Naive thymus-derived CD4-positive, alpha-beta T cell (primary cell): ENCODE measurements at regions not wholly inside any gene's neighbourhood (a gene's known extent, or its start where the extent isn't known, plus 50 kb on each side); places are given as distances from the start of the nearest gene placed in this dataset.

Experiments
- ATAC-seq: fragments of 150-1000 bp; cut with Tn5 transposase; 2 replicates; pipeline ENCODE4 v1.10.0; 2021; ENCODE audit warnings: mild to moderate bottlenecking, moderate library complexity
- CTCF ChIA-PET: fragments of 350-600 bp; sonication (Branson Sonifier 250); formaldehyde crosslinking; loops from one replicate; lab custom pipeline; 2021; ENCODE audit warnings: antibody characterized with exemption; lab: Charles Lee
- POLR2A ChIA-PET: fragments of 350-600 bp; sonication (Branson Sonifier 250); formaldehyde crosslinking; loops from one replicate; lab custom pipeline; 2021; ENCODE audit warnings: antibody characterized with exemption, inconsistent platforms; lab: Charles Lee
- DNase-seq, 9 donors: peaks; one replicate each; pipeline versions ENCODE4 v3.0.0 to v3.0.0-alpha.2; 2020 to 2022; ENCODE audit warnings: mixed read lengths in 1 of 9
- H3K27ac ChIP-seq: one replicate; pipeline ENCODE4 v1.7.0; 2013; ENCODE audit warnings: mild to moderate bottlenecking, low read depth, low read length, moderate library complexity
- H3K27me3 ChIP-seq, 2 donors: one replicate each; pipeline ENCODE4 v1.7.0; 2013; ENCODE audit warnings: low read length in 2 of 2, mild to moderate bottlenecking in 2 of 2, moderate library complexity in 2 of 2; ENCODE audit not compliant: control insufficient read depth in 2 of 2, insufficient read depth in 2 of 2
- H3K36me3 ChIP-seq, 3 experiments: 1 replicate in 2 of 3; 2 replicates in 1 of 3; pipeline ENCODE4 v1.7.0; 2013; ENCODE audit warnings: low read length in 3 of 3, mild to moderate bottlenecking in 3 of 3, moderate library complexity in 1 of 3; ENCODE audit not compliant: insufficient read depth in 3 of 3, control insufficient read depth in 2 of 3
- H3K4me1 ChIP-seq, 2 donors: one replicate each; pipeline ENCODE4 v1.7.0; 2013; ENCODE audit warnings: low read length in 2 of 2, mild to moderate bottlenecking in 2 of 2, moderate library complexity in 1 of 2; ENCODE audit not compliant: control insufficient read depth in 2 of 2, insufficient read depth in 2 of 2
- H3K4me3 ChIP-seq: 2 replicates; pipeline ENCODE4 v1.7.0; 2013; ENCODE audit warnings: mild to moderate bottlenecking, low read length
- H3K9me3 ChIP-seq, 3 experiments: 1 replicate in 2 of 3; 2 replicates in 1 of 3; pipeline ENCODE4 v1.7.0; 2013; ENCODE audit warnings: low read length in 3 of 3; ENCODE audit not compliant: control insufficient read depth in 2 of 3
- H3K27ac Mint-ChIP-seq, 9 donors: one replicate each; pipeline ENCODE4 v1.8.0; 2020 to 2022; ENCODE audit warnings: mixed read lengths in 9 of 9, mild to moderate bottlenecking in 8 of 9, moderate library complexity in 5 of 9, inconsistent platforms in 2 of 9
- H3K27me3 Mint-ChIP-seq, 5 donors: one replicate each; pipeline ENCODE4 v1.8.0; 2021 to 2022; ENCODE audit warnings: mixed read lengths in 5 of 5, mild to moderate bottlenecking in 1 of 5
- H3K36me3 Mint-ChIP-seq, 5 donors: one replicate each; pipeline ENCODE4 v1.8.0; 2020 to 2022; ENCODE audit warnings: mixed read lengths in 5 of 5, mild to moderate bottlenecking in 3 of 5, inconsistent platforms in 1 of 5
- H3K4me1 Mint-ChIP-seq, 7 donors: one replicate each; pipeline ENCODE4 v1.8.0; 2020 to 2022; ENCODE audit warnings: mixed read lengths in 7 of 7, mild to moderate bottlenecking in 3 of 7, inconsistent platforms in 1 of 7
- H3K4me3 Mint-ChIP-seq, 10 donors: one replicate each; pipeline ENCODE4 v1.8.0; 2020 to 2022; ENCODE audit warnings: mild to moderate bottlenecking in 10 of 10, mixed read lengths in 10 of 10, moderate library complexity in 6 of 10, inconsistent platforms in 2 of 10
- H3K9me3 Mint-ChIP-seq, 11 donors: one replicate each; pipeline ENCODE4 v1.8.0; 2020 to 2022; ENCODE audit warnings: mixed read lengths in 11 of 11, mild to moderate bottlenecking in 4 of 11, inconsistent platforms in 1 of 11, moderate library complexity in 1 of 11
- intact Hi-C, 2 donors: fragments of 100-400 bp; cut with micrococcal nuclease; formaldehyde crosslinking; loops; one replicate each; pipeline ENCODE4 v1.15.1; 2023

DNA sequence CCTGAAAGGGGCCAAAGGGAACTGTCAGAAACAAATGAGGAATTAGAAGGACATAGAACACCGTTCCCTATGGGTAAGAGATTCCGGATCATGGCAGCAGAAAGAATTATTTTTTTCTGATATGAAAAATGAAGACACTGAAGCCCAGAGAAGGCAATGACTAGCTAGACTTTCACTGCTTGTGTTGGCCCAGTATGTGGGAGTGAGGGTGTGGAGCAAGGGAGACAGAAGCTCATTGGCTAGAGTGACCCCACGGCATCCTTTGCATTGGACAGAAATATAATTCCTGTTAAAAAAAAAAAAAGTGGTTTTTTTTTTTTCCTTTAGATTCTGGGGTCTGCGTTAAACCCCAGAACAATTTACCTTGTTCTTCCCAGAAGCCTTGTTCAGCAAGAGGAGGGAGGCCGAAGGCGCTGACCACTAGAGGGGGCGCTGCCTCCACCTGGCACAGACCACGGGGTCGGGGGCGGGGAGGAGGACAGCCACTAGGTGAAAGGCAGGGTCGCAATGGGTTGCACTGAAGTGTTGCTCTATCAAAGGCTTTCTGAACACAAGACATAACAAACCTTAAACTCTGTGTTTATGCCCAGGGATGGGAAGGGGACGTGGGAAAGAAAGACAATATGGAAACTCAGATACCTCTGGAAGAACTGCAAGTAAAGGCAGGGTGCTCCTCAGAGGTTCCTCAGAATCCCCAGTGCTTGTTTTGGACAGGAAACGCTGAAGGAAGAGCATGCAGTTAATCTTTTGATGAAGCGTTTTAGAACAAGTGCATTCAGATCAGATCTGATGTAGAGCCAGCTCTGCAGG lies 156.8 kb downstream of the KCNA5 start:
- Histone ChIP-seq H3K27me3 (no peaks in the 10 kb centered on the region), H3K27ac (no peak overlapping the region), H3K36me3 (no peaks in the 10 kb centered on the region), H3K9me3 (no peaks in the 10 kb centered on the region), H3K4me3 (no peak overlapping the region), H3K4me1 (no peaks in the 10 kb centered on the region)
- no peak overlapping the region for H3K27ac Mint-ChIP-seq
- CTCF ChIA-PET, result no interaction called here
- DNase-seq, result peak in 1 of 9 donors; percentile 27
- H3K36me3 Mint-ChIP-seq, result no peaks in the 10 kb centered on the region
- no peak overlapping the region for H3K4me3 Mint-ChIP-seq
- H3K9me3 Mint-ChIP-seq, result peaks cover 0 to 4% (median 1%) of the 10 kb centered on the region in 11 donors
- peaks cover 0 to 5% (median 0%) of the 10 kb centered on the region in 7 donors for H3K4me1 Mint-ChIP-seq
- no peak for ATAC-seq
- peaks cover 8 to 49% (median 29%) of the 10 kb centered on the region in 5 donors for H3K27me3 Mint-ChIP-seq
- intact Hi-C loops, result no loop called here
- POLR2A ChIA-PET, result no interaction called here

DNA sequence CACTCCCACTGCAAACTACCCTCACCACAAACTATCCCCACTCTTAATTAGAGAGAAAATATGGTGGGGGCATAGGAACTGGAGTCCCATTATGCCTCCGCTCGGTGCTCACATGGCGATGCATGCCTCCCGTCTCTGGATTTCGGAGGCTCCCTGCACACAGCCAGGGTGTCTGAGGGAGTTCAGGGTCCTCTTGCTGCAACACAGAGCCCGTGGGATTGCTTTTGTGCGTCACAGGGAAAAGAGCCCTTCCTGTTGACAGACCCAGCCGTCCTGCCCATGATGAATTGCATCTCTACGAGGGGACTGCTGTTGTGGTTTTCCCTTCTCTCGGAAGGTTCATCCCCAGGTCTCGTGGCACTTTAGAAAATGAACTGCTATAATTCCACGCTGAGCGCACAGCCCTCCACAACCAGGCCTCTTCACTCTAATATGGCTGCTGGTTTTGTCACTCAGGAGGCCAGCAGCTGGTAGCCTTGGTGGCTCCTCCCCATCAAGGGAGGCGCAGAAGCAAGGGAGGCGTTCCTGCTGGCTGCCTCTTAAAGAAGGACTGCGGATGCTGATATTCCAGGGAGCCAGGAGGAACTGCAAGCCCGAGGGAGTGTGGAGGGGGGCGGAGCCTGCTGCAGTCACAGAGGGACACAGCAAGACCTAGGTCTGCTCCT lies 158.0 kb downstream of the KCNA5 start:
- ChIA-PET POLR2A (no interaction called here), CTCF (no interaction called here)
- intact Hi-C loops, result no loop called here
- H3K27me3 Mint-ChIP-seq, result peaks cover 8 to 46% (median 31%) of the 10 kb centered on the region in 5 donors
- Histone ChIP-seq H3K9me3 (no peaks in the 10 kb centered on the region), H3K4me3 (no peak overlapping the region), H3K27ac (no peak overlapping the region), H3K36me3 (no peaks in the 10 kb centered on the region), H3K4me1 (no peaks in the 10 kb centered on the region), H3K27me3 (no peaks in the 10 kb centered on the region)
- no peak for DNase-seq
- H3K4me3 Mint-ChIP-seq, result no peak overlapping the region
- H3K27ac Mint-ChIP-seq, result no peak overlapping the region
- peaks cover 0 to 5% (median 0%) of the 10 kb centered on the region in 7 donors for H3K4me1 Mint-ChIP-seq
- H3K36me3 Mint-ChIP-seq, result no peaks in the 10 kb centered on the region
- H3K9me3 Mint-ChIP-seq, result peaks cover 0 to 5% (median 0%) of the 10 kb centered on the region in 11 donors
- no peak for ATAC-seq

DNA sequence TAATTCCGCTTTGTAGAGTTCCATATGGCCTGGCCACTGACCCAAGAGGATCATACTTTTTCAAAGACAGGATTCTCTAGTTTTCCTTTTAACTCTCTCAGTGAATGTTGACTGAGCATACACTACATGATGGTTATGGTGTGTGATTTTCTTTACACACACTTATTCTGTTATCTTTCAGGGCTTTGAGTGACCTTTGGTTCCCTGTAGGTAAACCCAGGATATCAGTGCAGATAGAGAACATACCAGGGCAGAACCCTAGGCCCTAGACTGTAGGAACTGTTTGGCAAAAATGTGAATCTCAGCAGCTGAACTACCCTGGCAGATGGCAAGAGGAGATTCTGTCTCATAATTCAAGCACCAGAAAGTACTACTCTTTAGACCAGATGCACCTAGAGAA lies 159.6 kb downstream of the KCNA5 start:
- CTCF ChIA-PET, result no interaction called here

DNA sequence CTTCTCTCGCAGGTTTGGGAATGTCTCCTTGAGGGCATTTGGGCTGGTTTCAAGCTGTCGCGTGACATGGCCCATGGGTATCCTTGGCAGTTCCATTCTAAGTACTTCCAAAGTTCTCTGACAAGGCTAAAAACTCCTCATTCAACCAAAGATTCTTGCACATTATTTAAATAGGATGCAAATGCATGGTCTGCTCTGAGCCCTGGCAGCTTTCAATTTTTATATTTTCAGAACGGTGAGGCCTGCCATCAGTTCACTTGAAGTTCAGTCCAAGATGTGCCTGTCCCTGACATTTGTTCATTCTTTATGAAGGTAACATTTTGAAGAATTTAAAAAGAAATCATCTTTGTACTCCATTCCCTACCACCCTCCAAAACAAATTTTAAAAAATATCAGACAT lies 160.0 kb downstream of the KCNA5 start:
- H3K4me3 Mint-ChIP-seq, result no peak overlapping the region
- no peak overlapping the region for H3K27ac Mint-ChIP-seq
- H3K36me3 Mint-ChIP-seq, result no peaks in the 10 kb centered on the region
- ChIA-PET CTCF (no interaction called here), POLR2A (no interaction called here)
- ATAC-seq, result no peak
- Histone ChIP-seq H3K27ac (no peak overlapping the region), H3K4me3 (no peak overlapping the region), H3K9me3 (no peaks in the 10 kb centered on the region), H3K36me3 (no peaks in the 10 kb centered on the region), H3K27me3 (no peaks in the 10 kb centered on the region), H3K4me1 (no peaks in the 10 kb centered on the region)
- no peak for DNase-seq
- peaks cover 5 to 41% (median 27%) of the 10 kb centered on the region in 5 donors for H3K27me3 Mint-ChIP-seq
- peaks cover 0 to 5% (median 0%) of the 10 kb centered on the region in 11 donors for H3K9me3 Mint-ChIP-seq
- intact Hi-C loops, result no loop called here
- peaks cover 0 to 5% (median 0%) of the 10 kb centered on the region in 7 donors for H3K4me1 Mint-ChIP-seq

More for the DNA sequence above, 159.6 kb downstream of the KCNA5 start:
- Mint-ChIP-seq H3K4me3 (no peak overlapping the region), H3K36me3 (no peaks in the 10 kb centered on the region), H3K4me1 (peaks cover 0 to 5% (median 0%) of the 10 kb centered on the region in 7 donors), H3K27me3 (peaks cover 5 to 45% (median 27%) of the 10 kb centered on the region in 5 donors), H3K27ac (no peak overlapping the region), H3K9me3 (peaks cover 0 to 5% (median 0%) of the 10 kb centered on the region in 11 donors)
- Histone ChIP-seq H3K4me1 (no peaks in the 10 kb centered on the region), H3K36me3 (no peaks in the 10 kb centered on the region), H3K9me3 (no peaks in the 10 kb centered on the region), H3K27me3 (no peaks in the 10 kb centered on the region), H3K27ac (no peak overlapping the region), H3K4me3 (no peak overlapping the region)
- POLR2A ChIA-PET, result no interaction called here
- DNase-seq (no peak), ATAC-seq (no peak)
- intact Hi-C loops, result no loop called here

DNA sequence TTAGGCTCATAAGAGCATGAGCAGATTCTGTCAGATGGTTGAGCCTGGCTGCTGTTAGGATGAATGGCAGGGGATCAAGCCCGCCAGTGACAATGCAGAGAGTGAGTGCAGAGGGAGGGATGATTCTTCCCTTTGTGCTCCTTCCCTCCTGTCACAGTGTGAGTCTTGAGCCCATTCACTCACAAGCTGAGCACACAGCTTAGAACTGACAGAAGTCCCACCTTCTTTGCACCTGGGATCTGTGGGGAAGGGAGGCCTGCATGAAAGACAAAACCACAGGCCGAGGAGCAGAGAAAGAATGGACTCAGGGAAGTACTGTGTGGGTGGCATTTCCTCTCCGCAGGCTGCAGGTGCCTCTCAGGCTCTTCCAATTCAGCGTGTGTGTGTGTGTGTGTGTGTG lies 160.6 kb downstream of the KCNA5 start:
- Histone ChIP-seq H3K27ac (no peak overlapping the region), H3K4me1 (no peaks in the 10 kb centered on the region), H3K4me3 (no peak overlapping the region), H3K9me3 (no peaks in the 10 kb centered on the region), H3K36me3 (no peaks in the 10 kb centered on the region), H3K27me3 (no peaks in the 10 kb centered on the region)
- peaks cover 0 to 5% (median 0%) of the 10 kb centered on the region in 11 donors for H3K9me3 Mint-ChIP-seq
- no peaks in the 10 kb centered on the region for H3K36me3 Mint-ChIP-seq
- POLR2A ChIA-PET, result no interaction called here
- H3K4me3 Mint-ChIP-seq, result no peak overlapping the region
- H3K27ac Mint-ChIP-seq, result no peak overlapping the region
- peaks cover 4 to 39% (median 24%) of the 10 kb centered on the region in 5 donors for H3K27me3 Mint-ChIP-seq
- H3K4me1 Mint-ChIP-seq, result peaks cover 0 to 5% (median 0%) of the 10 kb centered on the region in 7 donors
- DNase-seq (no peak), ATAC-seq (no peak)
- intact Hi-C loops, result no loop called here
- CTCF ChIA-PET, result no interaction called here

DNA sequence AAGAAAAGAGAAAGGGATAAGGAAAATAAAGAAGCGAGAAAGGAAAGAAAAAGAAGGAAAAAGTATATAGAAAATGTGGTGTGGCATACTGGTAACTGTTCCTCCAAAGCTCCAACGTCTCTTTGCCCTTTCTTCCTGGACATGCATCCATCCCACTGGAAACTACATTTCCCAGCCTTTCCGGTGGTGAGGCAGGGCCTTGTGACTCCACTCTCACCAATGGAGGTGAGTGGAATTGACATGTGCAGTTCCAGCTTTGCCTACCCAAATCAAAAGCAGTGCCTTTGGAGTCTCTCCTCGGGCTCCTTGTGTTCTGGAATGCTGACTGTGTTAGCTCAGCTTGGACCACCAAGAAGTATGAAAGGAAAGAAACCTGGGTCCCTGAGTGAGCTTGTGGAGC lies 161.2 kb downstream of the KCNA5 start:
- Histone ChIP-seq H3K36me3 (no peaks in the 10 kb centered on the region), H3K27ac (no peak overlapping the region), H3K27me3 (no peaks in the 10 kb centered on the region), H3K9me3 (no peaks in the 10 kb centered on the region), H3K4me3 (no peak overlapping the region), H3K4me1 (no peaks in the 10 kb centered on the region)
- Mint-ChIP-seq H3K36me3 (no peaks in the 10 kb centered on the region), H3K27ac (no peak overlapping the region), H3K27me3 (peaks cover 0 to 34% (median 18%) of the 10 kb centered on the region in 5 donors), H3K4me3 (no peak overlapping the region), H3K4me1 (peaks cover 0 to 5% (median 0%) of the 10 kb centered on the region in 7 donors), H3K9me3 (peaks cover 0 to 5% (median 0%) of the 10 kb centered on the region in 11 donors)
- intact Hi-C loops, result no loop called here
- DNase-seq (no peak), ATAC-seq (no peak)
- POLR2A ChIA-PET, result no interaction called here
- CTCF ChIA-PET, result no interaction called here
